GM21825 (cell line): ENCODE measurements at regions not wholly inside any gene's neighbourhood (a gene's known extent, or its start where the extent isn't known, plus 50 kb on each side); places are given as distances from the start of the nearest gene placed in this dataset.

ENCODE experiments used
- ATAC-seq: cut with Tn5 transposase; IDR thresholded peaks from one replicate; pipeline ENCODE4 v1.9.1; 2021; ENCODE audit warnings: mild to moderate bottlenecking, moderate library complexity; ENCODE audit not compliant: unreplicated experiment

DNA sequence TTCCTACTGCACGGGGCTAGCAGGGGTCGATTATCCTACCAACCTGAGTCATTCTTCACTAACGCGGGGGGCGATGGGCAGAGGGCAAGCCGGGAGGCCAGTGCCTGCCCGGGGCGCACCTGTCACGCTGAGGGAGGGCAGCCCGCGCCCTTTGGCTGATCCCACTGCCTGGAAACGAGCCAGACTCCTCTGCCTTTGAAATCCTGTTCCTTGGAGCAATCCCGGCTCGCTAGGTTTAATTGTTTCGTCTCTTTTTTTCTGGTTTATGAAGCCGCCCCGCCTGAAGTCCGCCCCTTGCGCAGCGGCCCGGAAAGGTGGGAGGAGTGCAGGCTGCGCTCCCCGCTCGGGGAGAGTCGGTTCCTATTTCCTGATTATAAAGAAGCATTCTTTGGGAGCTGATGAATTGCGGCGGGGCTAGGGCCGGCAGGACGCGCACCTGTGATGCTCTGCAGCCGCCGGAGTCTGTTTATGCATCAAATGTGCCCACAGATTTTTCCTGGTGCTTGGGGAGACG is 484.2 kb downstream of the BCOR start:
- peak; percentile 22 for ATAC-seq

DNA sequence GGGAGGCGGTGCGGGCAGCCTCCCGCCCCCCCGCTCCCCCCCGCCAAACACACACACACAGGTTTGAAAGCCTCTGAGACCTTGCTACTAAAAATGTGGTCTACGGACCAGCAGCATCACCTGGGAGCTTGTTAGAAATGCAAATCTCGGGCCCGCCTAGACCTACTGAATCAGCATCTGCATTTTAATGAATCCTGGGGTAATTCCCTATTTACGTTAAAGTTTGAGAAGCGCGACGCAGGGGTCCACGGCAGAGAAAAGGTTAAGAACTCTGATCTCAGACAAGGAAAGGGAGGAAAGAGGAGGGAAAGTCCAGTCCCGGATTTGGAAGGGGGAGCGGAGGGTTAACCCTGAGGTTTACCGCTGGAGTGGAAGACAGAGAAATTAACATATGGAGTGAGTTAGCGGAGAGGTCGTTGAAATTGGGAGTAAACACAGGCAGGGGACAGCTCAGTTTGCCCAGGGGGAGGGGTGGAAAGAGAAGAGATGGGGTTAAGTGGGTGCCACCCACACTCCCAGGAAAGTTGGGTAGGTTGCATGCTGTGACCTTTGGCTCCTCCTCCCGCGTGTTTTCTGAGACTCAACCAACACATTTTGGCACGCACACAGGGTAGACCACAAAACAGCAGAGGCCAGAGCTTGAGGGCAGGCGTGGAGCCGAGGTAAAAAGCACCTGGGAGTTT is 483.6 kb downstream of the BCOR start:
- peak; percentile 53 for ATAC-seq

DNA sequence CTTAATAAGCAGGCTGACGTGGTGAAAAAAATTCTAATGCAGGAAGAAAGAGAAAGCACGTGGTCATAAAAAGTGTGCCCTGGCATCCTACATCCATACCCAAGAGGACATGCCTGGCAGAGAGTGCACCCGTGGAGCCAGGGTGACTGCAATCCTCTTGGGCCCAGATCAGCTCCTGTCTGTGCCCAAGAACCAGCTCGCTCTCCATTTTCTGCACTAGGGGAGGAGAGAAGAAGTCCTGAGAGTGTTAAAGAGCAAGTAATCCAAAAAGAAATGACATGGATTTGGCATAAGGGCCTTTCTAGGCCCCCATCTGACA is 483.1 kb downstream of the BCOR start:
- ATAC-seq = no peak

DNA sequence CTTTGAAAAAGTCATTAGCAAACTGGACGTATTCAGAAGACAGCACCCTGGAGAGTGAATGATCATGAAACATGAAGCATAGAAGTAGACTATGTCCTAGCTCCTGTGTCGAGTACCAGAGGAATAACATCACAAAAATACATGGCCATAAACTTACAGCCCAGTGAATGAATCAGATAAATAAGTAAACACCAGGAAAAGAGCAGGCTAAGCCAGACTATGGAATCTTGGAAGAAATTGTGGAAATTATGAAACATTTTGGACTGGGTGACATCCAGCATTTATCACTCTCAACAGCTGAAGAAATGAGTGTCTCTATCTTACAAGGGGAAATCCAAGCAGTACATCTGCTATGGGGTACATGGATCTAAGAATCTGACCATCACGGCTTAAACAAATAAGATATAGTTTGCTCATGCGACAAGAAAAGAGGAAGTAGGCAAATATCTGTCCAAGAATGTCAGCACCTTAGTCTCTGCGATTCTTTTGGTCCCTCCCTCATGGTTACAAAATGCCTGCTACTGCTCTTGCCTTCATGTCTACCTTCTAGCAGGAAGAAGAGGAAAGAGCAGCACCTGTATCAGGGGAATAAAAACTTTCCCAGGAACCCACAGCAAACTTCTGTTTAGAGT is 481.5 kb downstream of the BCOR start:
- no peak for ATAC-seq

DNA sequence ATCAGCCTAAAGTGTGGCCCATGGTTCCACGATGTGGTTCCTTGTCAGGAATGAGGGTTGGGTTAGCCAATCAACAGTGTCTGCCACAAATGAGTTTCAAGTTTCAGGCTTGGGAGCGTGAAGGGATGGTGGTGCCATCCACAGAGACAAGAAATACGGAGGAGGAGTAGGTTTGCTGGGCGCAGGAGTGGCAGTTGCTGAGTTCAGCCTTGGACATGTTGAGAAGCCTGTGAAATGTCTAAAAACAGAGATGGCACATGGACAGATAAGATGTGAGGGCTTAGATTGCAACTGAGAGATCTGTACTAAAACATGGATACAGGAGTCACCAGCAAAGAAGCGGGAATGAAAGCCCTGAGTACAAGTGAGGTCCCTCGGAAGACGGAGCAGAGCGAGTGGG is 481.0 kb downstream of the BCOR start:
- no peak for ATAC-seq

DNA sequence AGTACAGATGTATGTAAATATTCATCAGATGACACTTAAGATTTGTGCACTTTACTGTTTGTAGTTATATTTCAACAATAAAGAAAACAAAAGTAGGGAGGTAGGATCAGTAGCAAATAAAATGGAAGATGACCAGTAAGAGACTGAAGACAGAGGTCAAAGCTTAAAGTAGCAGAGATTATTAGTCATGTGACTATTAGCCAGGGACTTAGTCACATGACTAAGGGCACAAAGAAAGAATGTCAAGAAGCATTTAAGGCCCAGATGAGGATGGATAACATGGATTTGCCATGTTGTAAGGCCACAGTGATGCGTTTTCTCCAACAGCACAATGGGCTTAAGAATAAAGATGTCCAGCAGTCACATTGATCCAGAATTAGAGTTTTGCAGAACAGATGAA is 479.6 kb downstream of the BCOR start:
- ATAC-seq = no peak

DNA sequence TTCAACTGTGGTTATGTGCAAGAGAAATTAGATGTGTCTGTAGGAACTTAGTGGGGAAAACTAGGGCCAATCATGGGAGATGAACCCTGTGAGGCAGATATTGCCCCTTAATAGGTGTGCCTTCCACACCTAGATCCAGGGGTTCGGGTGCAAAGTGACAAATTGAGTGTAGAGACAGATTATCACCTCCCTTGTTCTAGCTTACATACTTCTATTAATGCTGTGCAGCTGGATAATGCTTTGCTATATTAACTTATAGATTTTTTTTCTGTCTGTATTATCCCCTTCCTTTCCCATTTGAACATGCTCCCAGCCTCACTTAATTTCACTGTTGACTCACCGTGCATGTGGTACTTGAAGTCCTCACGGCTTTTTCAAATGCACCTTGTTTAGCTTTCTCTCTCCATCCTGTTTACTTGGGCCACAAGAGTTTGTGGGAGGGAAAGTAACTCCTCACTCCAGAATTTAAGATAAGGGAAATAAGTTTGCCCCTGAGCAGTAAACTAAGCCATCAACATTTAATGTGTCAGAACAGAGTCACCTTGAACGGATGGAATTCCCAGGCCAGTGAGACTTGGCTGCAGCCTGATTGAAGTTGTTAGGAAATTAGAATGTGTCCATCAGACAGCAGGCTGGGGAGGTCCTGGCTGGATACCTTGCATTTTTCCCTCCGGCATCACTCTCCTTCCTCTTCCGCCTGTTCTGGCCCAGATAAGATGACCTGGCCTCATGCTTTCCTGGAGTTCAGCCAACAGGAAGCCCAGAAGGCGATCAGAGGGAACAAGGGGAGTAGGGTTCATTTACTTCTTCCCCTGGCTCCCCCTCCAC is 478.4 kb downstream of the BCOR start:
- ATAC-seq = no peak

DNA sequence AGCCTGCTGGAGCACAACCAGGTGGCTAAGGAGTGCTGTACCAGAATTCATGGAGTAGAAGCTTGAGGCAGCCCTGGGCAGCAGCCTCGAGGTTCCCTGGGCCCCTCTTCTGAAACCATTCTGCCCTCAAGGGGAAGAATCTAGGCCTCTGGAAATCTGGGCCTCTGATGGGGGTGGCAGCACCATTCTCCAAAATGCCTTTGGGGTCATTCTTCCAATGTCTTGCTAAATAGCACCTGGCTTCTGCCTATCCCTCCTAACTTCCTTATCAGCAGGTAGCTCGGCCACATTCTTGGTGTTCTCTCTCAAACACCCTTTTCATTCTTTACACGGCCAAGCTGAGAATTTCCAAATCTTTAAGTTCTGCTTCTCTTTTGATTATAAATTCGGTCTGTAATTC is 473.6 kb downstream of the BCOR start:
- no peak for ATAC-seq

DNA sequence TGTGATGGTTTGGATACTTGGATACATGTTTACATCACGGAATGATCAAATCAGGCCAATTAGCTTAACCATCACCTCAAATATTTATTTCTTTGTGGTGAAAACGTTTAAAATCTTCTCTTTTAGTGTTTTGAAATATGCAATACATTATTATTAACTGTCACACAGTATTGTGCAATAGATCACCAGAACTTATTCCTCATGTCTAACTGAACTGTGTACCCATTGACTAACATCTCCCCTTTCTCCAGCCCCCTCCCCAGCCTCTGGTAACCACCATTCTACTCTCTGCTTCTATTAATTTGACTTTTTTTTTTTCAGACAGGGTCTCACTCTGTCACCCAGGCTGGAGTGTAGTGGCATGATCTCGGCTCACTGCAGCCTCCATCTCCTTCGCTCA is 471.9 kb downstream of the BCOR start:
- ATAC-seq = no peak

DNA sequence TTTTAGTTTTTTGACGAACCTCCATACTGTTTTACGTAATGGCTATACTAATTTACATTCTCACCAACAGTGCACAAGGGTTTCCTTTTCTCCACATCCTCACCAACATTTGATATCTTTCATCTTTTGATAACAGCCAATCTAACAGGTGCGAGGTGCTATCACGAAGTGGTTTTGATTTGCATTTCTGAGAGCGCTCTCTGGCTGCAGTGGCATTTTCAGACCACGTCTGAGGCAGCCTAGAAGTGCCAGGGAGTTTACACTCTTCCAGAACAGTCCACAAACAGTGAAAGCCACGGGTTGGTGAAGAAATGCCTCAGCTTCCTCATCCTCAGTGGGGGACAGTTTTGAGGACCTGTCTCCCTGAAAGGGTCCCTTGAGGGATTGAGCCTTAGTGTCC is 471.0 kb downstream of the BCOR start:
- no peak for ATAC-seq

DNA sequence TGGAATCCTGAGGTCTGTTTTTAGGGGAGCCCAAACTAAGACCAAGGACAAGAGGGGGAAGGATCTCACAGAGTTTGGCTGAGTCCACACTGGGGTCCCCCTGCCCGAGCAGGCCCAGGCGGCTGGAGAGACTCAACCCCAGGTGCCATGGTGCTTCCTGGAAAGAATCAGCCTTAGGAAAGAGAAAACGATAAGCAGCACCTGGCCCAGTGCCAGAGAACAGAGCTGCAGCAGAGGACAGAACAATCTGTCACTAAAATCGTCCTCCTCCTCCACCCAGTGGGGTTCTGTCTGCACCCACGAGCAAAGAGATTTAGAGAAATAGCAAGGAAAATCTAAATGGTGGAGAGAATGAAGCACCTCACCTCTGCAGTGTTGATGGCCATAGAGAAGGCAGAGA is 470.5 kb downstream of the BCOR start:
- no peak for ATAC-seq

DNA sequence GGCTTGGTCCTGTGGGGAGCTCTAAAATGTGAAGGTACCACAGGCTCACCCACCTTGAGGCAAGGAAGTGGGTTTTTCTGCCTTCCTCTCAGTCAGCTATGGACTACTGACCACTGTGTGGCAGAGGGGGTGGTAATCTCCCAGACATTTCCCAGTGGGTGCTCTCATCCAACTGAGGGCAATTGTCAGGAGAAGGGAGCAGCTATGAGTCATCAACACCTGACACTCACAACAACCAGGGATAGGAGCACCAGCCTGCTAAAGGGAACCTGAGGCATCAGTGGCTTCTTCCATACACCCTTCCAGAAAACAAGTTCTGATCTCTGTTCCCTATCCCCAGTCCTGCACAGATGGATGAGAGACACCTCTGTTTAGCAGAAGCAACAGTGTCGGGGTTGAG is 468.8 kb downstream of the BCOR start:
- ATAC-seq = no peak

DNA sequence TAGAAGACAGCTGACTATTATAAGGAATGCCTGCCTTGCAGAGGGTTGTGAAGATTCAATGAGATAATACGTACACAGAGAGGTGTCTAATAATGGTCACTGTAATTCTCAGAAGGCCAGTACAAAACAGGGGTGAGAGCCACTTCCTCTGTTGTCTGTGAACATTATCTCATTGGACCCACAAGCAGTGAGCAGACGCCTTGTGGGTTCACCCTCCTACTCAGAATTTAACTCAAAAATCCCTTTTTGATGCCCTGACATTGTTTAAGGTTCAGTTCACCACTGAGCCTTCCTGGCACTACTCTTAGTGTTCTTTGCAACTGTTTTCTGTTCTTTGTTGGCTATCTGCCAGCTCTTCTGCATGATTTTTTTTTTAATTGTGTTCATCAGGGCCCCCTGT is 467.4 kb downstream of the BCOR start:
- no peak for ATAC-seq

DNA sequence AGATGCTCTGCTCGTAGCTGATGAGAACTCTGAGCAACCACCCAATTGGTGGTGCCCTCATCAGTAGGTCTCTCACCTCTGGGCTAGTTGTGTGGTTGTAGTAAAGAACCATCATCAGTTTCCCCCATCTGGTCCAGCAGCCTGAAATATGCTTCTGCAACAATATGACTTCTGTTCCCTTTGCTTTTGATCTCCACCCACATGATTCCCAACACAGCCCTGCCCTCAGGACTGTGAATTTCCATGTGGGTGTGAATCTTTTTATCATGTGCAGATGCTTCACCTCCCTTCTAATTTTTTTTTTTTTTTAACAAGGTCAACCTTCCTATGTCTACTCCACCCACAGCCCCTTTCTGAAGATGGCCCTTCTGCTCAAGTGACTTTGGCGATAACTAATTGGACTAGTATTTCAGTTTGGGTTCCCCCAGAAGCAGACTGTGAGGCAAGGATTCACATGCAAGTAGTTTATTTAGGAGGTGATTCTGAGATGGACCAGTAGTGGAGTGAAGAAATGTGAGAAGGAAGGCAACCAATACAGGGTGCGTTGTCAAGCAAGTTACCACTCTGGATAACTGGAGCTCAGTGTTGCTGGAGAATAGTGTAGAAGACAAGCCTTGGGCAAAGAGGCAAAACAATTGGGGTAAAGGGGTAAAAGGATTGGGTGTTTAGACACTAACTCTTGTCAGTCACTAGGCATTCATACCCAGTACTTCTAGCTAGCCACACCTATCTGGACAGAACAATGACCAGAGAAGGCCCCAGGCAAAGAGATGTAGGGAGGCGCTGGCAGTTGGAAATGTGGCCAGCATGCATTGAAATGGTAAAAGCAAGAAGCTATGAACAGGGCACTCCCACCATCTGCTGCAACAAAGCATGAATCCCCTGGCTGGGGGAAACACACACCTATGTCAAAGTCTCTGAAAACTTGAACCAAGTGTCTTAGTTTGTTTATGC is 466.2 kb downstream of the BCOR start:
- ATAC-seq = no peak

DNA sequence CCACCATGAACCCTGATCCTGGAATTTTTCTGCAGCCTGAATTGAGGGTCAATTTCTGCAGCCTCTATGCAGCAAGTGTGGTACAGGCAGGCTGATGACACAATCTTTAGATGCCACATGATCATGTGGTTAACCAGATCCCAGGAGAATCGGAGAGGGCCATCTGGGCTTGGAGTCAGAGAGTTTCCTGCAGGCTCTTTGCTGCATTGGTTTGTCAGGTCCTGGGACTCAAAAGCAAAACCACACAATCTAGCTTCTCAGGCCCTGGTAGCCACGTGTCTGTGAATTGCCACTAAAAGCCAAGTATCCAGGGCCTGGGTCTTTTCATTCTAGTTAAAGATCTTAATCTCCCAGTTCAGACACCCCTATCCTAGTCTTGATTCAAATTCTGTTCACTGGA is 464.5 kb downstream of the BCOR start:
- no peak for ATAC-seq

DNA sequence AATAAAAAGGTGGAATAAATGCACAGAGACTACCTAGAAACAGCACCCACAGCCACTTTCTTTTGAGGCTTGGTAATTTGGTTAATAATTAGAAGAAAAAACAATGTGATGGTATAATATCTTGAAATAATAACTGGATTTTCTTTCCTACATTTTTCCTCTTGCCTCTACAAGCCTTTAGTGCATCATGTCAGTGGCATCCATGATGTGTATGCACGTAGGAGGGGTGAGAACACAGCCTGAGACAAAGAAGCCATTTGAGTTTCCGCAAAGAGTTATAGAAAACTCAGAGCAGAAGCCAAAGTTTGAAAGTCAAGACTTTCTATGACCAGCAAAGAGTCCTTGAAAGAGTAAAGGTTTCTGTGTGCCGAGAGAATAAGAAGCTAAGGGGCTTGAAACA is 461.3 kb downstream of the BCOR start:
- no peak for ATAC-seq

DNA sequence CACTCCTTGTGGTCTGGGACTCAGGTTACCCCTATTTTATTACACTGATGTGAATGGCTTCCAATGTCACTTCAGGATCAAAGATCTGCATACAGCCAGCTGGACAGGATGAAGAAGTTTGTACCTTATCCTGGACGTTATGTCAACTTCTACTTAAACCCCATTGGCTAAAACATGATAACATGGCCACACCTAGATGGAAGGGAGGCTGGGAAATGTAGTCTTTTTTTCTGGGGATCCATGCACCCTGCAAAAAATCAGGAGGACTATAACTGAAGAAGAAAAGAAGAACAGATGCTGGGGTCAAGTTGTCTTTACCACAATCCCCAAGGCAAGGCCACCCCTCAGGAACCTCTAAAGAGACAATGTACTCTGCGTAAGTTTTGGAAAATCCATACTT is 459.2 kb downstream of the BCOR start:
- no peak for ATAC-seq

DNA sequence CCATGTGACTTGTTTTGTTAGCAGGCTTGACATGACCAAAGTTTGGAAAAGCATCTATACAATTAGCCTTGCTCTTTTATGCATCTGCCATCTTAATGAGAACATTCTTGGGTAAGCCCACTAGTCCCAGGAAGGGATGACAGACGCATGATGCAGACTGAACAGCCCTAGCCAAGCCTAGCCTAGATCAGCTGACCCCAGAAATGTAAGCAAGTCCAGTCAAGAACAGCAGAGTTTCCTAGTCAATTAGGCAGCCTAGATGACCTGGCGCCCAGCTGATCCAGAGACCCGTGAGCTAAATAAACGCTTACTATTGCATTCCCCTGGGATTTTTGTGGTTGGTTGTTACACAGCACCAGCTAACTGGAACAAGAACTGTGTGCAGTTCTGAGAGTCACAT is 457.9 kb downstream of the BCOR start:
- no peak for ATAC-seq

DNA sequence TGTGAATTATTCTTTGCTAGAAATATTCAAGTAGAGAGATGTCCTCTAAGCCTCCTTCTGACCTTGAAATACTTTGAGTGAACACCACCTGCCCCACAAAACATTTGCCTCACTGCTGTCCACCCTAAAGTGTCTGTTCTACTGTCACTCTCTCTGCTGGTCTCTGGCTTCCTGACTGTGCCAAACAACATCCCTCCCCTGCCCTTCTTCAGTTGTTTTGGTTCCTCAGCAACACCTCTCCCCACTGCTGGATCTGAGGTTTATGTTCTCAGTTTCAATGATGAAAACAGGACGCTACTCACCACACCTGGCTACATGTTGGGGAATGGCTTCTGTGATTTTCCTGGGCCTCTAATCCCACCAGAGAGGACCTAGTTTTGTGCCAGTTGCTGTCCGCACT is 456.9 kb downstream of the BCOR start:
- no peak for ATAC-seq

DNA sequence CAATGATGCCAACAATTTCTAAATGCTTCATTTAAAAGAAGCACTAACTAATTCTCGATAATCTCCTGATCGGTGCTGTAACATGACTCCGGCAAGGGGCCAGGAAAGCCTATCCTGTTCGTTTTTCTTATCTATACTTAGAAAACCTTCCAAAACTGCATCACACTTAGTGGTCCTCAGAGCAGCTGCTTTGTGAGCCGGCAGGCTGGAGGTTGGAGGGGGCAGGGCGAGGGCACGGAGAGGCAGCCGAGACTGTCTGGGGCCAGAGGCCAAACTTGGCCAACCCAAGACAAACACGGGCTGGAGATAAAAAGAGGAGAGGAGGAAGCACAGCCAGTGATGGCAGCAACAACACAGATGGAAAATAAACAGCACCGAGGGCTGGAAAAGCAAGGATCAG is 455.7 kb downstream of the BCOR start:
- no peak for ATAC-seq

DNA sequence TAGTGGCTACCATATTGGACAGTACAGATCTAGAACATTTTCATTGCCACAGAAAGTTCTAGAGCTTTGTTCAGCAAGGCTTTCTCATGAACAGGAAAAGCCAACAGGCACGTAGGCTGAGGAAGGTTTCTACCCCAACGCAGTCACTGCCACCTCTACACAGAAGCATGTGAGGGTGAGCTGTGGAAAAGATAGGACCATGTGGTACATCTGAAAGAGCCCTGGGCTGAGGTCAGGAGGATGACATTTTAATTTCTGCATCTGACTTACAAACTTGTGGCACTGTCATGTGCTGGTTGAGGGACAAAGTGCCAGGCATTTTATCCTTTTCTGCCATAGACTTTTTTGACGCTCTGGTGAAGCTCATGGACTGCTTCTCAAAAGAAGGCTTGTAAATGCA is 454.2 kb downstream of the BCOR start:
- ATAC-seq = no peak
